Neural progenitor cell (in vitro differentiated cells): ENCODE measurements at regions not wholly inside any gene's neighbourhood (a gene's known extent, or its start where the extent isn't known, plus 50 kb on each side); places are given as distances from the start of the nearest gene placed in this dataset.

ENCODE experiments used
- DNase-seq: peaks from one replicate; pipeline ENCODE4 v3.0.0-alpha.2; 2016; ENCODE audit warnings: low spot score
- H2AFZ ChIP-seq: fragments of 200-600 bp; sonication (generic); replicated peaks from 2 replicates; pipeline ENCODE4 v1.6.1; 2016; ENCODE audit warnings: antibody characterized with exemption
- H3F3A ChIP-seq: fragments of 200-600 bp; sonication (generic); 2 replicates; pipeline ENCODE4 v1.6.1; 2016; ENCODE audit warnings: antibody characterized with exemption, low read depth
- H3K27ac ChIP-seq: fragments of 200-600 bp; sonication (generic); 2 replicates; pipeline ENCODE4 v1.5.1; 2016; ENCODE audit warnings: mild to moderate bottlenecking
- H3K27me3 ChIP-seq: fragments of 200-600 bp; sonication (generic); 2 replicates; pipeline ENCODE4 v1.6.1; 2016; ENCODE audit warnings: mild to moderate bottlenecking, moderate library complexity
- H3K36me3 ChIP-seq: fragments of 200-600 bp; sonication (generic); 2 replicates; pipeline ENCODE4 v1.5.1; 2016
- H3K4me1 ChIP-seq: fragments of 200-600 bp; sonication (generic); 2 replicates; pipeline ENCODE4 v1.6.1; 2016; ENCODE audit warnings: mixed run types
- H3K4me2 ChIP-seq: fragments of 200-600 bp; sonication (generic); 2 replicates; pipeline ENCODE4 v1.6.1; 2016
- H3K4me3 ChIP-seq: fragments of 200-600 bp; sonication (generic); 2 replicates; pipeline ENCODE4 v1.5.1; 2016
- H3K79me2 ChIP-seq: fragments of 200-600 bp; sonication (generic); 2 replicates; pipeline ENCODE4 v1.6.1; 2016; ENCODE audit warnings: low read depth
- H3K9ac ChIP-seq: fragments of 200-600 bp; sonication (generic); 2 replicates; pipeline ENCODE4 v1.6.1; 2016
- H3K9me3 ChIP-seq: fragments of 200-600 bp; sonication (generic); 2 replicates; pipeline ENCODE4 v1.5.1; 2016; ENCODE audit warnings: low read depth
- H4K20me1 ChIP-seq: fragments of 200-600 bp; sonication (generic); 2 replicates; pipeline ENCODE4 v1.6.1; 2016; ENCODE audit warnings: low read depth
- H3K27ac Mint-ChIP-seq: 3 replicates; pipeline ENCODE4 v1.8.0; 2021; ENCODE audit warnings: mixed read lengths
- H3K27me3 Mint-ChIP-seq: 2 replicates; pipeline ENCODE4 v1.8.0; 2022; ENCODE audit warnings: low read depth, mild to moderate bottlenecking, inconsistent platforms, moderate library complexity, mixed read lengths; ENCODE audit not compliant: insufficient read depth
- H3K36me3 Mint-ChIP-seq: 3 replicates; pipeline ENCODE4 v1.8.0; 2021; ENCODE audit warnings: mixed read lengths
- H3K4me1 Mint-ChIP-seq: 3 replicates; pipeline ENCODE4 v1.8.0; 2021; ENCODE audit warnings: mixed read lengths
- H3K4me3 Mint-ChIP-seq: 3 replicates; pipeline ENCODE4 v1.8.0; 2021; ENCODE audit warnings: mild to moderate bottlenecking, moderate library complexity, mixed read lengths
- H3K9me3 Mint-ChIP-seq: 3 replicates; pipeline ENCODE4 v1.8.0; 2020; ENCODE audit warnings: mixed read lengths
- CTCF ChIP-seq: fragments of 200-600 bp; sonication (generic); IDR thresholded peaks from 2 replicates; pipeline ENCODE4 v1.5.1; 2017; ENCODE audit warnings: antibody characterized with exemption, mild to moderate bottlenecking
- EZH2 ChIP-seq: fragments of 200-600 bp; sonication (generic); IDR thresholded peaks from 2 replicates; pipeline ENCODE4 v1.6.1; 2017; ENCODE audit warnings: antibody characterized with exemption, mild to moderate bottlenecking, moderate library complexity
- EZH2phosphoT487 ChIP-seq: fragments of 200-600 bp; sonication (generic); IDR thresholded peaks from 2 replicates; pipeline ENCODE4 v1.6.1; 2017; ENCODE audit warnings: antibody characterized with exemption

GRCh38 chr6:77177470-77177869 lies 285.8 kb downstream of the HTR1B start:
- H3K36me3 Mint-ChIP-seq = no peaks in the 10 kb centered on the region
- H3K9me3 Mint-ChIP-seq = peaks cover 3% of the 10 kb centered on the region
- no peaks in the 10 kb centered on the region for H3K9me3 ChIP-seq
- no peaks in the 10 kb centered on the region for H3K4me1 ChIP-seq
- H3K27me3 ChIP-seq = no peaks in the 10 kb centered on the region
- no peaks in the 10 kb centered on the region for H3K27me3 Mint-ChIP-seq
- H3K4me3 Mint-ChIP-seq = no peak overlapping the region
- DNase-seq = no peak
- no peaks in the 10 kb centered on the region for H3F3A ChIP-seq
- no peak overlapping the region for H2AFZ ChIP-seq
- peaks cover 6% of the 10 kb centered on the region for H3K4me1 Mint-ChIP-seq
- no peaks in the 10 kb centered on the region for H3K79me2 ChIP-seq
- H3K27ac Mint-ChIP-seq = no peak overlapping the region
- H3K27ac ChIP-seq = no peak overlapping the region
- TF ChIP-seq EZH2phosphoT487 (no peak), CTCF (no peak), EZH2 (no peak)
- H4K20me1 ChIP-seq = no peaks in the 10 kb centered on the region
- no peak overlapping the region for H3K4me3 ChIP-seq
- no peaks in the 10 kb centered on the region for H3K36me3 ChIP-seq
- H3K4me2 ChIP-seq = no peak overlapping the region
- H3K9ac ChIP-seq = no peak overlapping the region

- TF ChIP-seq EZH2phosphoT487 (no peak), EZH2 (no peak), CTCF (peak; percentile 66)
- Histone ChIP-seq H3K9me3 (no peaks in the 10 kb centered on the region), H3K27me3 (no peaks in the 10 kb centered on the region), H3K27ac (no peak overlapping the region), H3K36me3 (no peaks in the 10 kb centered on the region), H3K9ac (no peak overlapping the region), H2AFZ (peak overlapping the region; percentile 6), H3K4me1 (no peaks in the 10 kb centered on the region), H3K4me3 (no peak overlapping the region), H3K4me2 (no peak overlapping the region), H3K79me2 (no peaks in the 10 kb centered on the region), H3F3A (no peaks in the 10 kb centered on the region), H4K20me1 (no peaks in the 10 kb centered on the region)
- H3K36me3 Mint-ChIP-seq = no peaks in the 10 kb centered on the region
- peaks cover 3% of the 10 kb centered on the region for H3K9me3 Mint-ChIP-seq
- no peak overlapping the region for H3K4me3 Mint-ChIP-seq
- DNase-seq = peak; percentile 55
- H3K27ac Mint-ChIP-seq = no peak overlapping the region
- no peaks in the 10 kb centered on the region for H3K4me1 Mint-ChIP-seq
- H3K27me3 Mint-ChIP-seq = no peaks in the 10 kb centered on the region
These were observed 289.7 kb downstream of the HTR1B start for GRCh38 chr6:77173472-77174074.

GRCh38 chr6:77172578-77172977 lies 290.7 kb downstream of the HTR1B start:
- Histone ChIP-seq H3K4me1 (no peaks in the 10 kb centered on the region), H3K9ac (no peak overlapping the region), H3K4me3 (no peak overlapping the region), H3K9me3 (no peaks in the 10 kb centered on the region), H3K4me2 (no peak overlapping the region), H3K79me2 (no peaks in the 10 kb centered on the region), H3F3A (no peaks in the 10 kb centered on the region), H4K20me1 (no peaks in the 10 kb centered on the region), H3K27ac (no peak overlapping the region), H2AFZ (no peak overlapping the region), H3K36me3 (no peaks in the 10 kb centered on the region), H3K27me3 (no peaks in the 10 kb centered on the region)
- no peak for DNase-seq
- Mint-ChIP-seq H3K4me3 (no peak overlapping the region), H3K36me3 (no peaks in the 10 kb centered on the region), H3K27ac (no peak overlapping the region), H3K27me3 (no peaks in the 10 kb centered on the region), H3K4me1 (no peaks in the 10 kb centered on the region), H3K9me3 (peaks cover 3% of the 10 kb centered on the region)
- TF ChIP-seq CTCF (no peak), EZH2 (no peak), EZH2phosphoT487 (no peak)
